ENCODE measurements at regions not wholly inside any gene's neighbourhood (a gene's known extent, or its start where the extent isn't known, plus 50 kb on each side); places are given as distances from the start of the nearest gene placed in this dataset.
"Not testable (repeated sequence)": the region's sequence is repeated elsewhere in the genome, so short reads cannot be mapped to it uniquely, and the experiment has no call there.

DNA sequence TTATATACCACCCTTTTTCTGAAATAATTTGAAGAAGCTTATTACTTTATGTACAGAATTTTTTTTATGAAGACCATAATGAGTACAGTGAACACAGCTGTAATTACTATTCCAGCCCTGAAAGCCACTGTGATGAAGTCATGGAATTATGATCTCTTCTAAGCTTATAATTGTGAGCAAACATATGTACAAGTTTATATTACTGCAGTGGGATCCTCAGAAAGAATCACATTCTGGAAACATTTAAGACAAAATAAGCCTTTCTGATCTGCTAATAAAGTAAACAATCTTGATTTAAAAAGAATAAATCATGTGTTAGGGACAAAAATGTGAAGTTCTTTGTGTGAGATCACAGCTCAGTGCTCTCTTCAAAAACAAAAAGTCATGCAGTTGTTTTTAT, 560.4 kb downstream of the CD109 start:
- no peak overlapping the region for H3K27ac ChIP-seq
- TF ChIP-seq, protein P1, sequence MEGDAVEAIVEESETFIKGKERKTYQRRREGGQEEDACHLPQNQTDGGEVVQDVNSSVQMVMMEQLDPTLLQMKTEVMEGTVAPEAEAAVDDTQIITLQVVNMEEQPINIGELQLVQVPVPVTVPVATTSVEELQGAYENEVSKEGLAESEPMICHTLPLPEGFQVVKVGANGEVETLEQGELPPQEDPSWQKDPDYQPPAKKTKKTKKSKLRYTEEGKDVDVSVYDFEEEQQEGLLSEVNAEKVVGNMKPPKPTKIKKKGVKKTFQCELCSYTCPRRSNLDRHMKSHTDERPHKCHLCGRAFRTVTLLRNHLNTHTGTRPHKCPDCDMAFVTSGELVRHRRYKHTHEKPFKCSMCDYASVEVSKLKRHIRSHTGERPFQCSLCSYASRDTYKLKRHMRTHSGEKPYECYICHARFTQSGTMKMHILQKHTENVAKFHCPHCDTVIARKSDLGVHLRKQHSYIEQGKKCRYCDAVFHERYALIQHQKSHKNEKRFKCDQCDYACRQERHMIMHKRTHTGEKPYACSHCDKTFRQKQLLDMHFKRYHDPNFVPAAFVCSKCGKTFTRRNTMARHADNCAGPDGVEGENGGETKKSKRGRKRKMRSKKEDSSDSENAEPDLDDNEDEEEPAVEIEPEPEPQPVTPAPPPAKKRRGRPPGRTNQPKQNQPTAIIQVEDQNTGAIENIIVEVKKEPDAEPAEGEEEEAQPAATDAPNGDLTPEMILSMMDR (IDR thresholded peaks at IDR 0.05): no peak
- no peaks in the 10 kb centered on the region for H3K36me3 ChIP-seq
- H3K9me3 ChIP-seq: no peaks in the 10 kb centered on the region
- no peaks in the 10 kb centered on the region for H3K4me1 ChIP-seq
- H3K27me3 ChIP-seq: no peaks in the 10 kb centered on the region
- DNase-seq: no peak
- intact Hi-C loops (cut with DNase I): no loop called here
- no peak overlapping the region for H3K4me3 ChIP-seq

DNA sequence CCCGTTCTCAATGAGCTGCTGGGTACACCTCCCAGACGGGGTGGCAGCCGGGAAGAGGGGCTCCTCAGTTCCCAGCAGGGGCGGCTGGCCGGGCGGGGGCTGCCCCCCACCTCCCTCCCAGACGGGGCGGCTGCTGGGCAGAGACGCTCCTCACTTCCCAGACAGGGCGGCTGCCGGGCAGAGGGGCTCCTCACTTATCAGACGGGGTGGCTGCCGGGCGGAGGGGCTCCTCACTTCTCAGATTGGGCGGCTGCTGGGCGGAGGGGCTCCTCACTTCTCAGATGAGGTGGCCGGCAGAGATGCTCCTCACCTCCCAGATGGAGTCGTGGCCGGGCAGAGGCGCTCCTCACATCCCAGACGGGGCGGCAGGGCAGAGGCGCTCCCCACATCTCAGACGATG, 559.0 kb downstream of the CD109 start:
- H3K4me3 ChIP-seq; DNase-seq; intact Hi-C loops (cut with DNase I); H3K27me3 ChIP-seq; H3K4me1 ChIP-seq; H3K27ac ChIP-seq; H3K9me3 ChIP-seq; H3K36me3 ChIP-seq: not testable (repeated sequence)
- 100% methylated on average over 1 of the region's 24 CpGs; no CpG with 5 or more reads in 1 of the 2 donors for WGBS, 2 donors

DNA sequence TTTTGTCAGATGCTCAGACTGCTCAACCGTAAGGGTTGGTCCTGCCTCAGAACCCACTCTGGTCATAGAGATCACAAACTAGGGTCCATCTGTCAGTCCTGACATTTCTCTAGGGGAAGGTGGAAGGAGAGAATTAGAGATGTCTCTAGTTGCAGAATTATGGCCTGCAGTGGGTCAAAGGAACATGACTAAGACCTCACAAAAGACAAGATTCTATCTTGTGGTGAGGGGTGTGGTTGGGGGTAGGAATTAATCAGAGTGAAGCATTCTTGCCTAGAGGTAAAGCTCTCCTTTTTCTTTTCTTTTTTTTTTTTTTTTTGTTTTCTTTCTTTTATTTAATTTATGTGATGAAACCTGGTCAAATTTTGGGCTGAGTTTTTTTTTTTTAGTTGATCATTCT, 558.1 kb downstream of the CD109 start:
- H3K36me3 ChIP-seq; H3K4me1 ChIP-seq; H3K27me3 ChIP-seq; DNase-seq; H3K4me3 ChIP-seq; H3K27ac ChIP-seq; H3K9me3 ChIP-seq; intact Hi-C loops (cut with DNase I): not testable (repeated sequence)
- 80% methylated on average over 1 of the region's 1 CpG; no CpG with 5 or more reads in 1 of the 2 donors for WGBS, 2 donors

DNA sequence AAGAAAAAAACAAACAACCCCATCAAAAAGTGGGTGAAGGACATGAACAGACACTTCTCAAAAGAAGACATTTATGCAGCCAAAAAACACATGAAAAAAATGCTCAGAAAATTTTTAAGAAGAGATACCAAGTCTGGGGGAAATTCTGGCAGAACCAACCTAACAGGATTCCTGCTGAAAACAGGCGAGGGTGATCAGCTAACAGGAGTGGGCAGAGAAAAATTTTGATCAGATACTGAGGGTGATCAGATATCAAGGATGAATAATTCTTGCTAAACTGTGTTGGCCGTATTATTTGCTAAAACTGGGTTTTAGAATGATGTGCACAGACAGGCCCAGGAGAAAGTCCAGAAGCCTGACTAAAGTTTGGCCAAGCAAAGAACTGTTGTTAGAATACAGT, 557.3 kb downstream of the CD109 start:
- Histone ChIP-seq H3K9me3 (no peaks in the 10 kb centered on the region), H3K27ac (no peak overlapping the region), H3K36me3 (no peaks in the 10 kb centered on the region), H3K27me3 (no peaks in the 10 kb centered on the region), H3K4me3 (no peak overlapping the region), H3K4me1 (no peaks in the 10 kb centered on the region)
- 40 to 48% methylated on average over 1 to 2 of the region's 2 CpGs for WGBS, 2 donors
- intact Hi-C loops (cut with DNase I): no loop called here
- TF ChIP-seq, protein P1 (IDR thresholded peaks at IDR 0.05): no peak
- TF ChIP-seq POLR2A (IDR thresholded peaks at IDR 0.05): no peak
- no peak for DNase-seq

DNA sequence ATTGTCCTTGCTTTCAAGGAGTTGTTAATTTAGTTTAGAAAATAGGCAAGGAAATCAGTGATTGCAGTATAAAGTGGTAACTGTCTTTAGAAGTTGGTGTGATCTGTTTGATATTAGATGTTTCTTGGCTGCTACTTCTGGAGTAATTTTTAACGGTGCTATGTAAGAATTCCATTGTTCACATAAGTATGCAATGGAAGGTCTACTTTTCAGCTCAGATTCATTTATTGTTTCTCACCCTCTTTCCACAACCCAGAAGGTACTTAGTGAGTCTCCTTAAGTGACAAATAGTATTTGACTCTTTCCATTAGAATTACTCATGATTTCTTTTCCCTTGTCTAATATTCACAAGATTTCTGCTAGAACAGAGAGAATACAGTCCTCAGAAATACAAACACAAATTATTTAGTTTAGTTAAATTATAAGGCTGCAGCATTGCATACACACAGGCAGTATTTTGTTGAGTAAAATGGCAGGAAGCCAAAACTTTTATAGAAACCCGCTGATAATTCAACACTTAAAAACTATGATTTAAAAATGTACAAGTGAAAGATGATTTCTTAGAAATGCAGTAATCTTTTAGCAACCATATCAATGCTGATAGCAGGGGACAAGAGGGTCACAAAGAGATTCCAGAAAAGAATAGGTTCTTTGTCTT, 554.3 kb downstream of the CD109 start:
- no peaks in the 10 kb centered on the region for H3K4me1 ChIP-seq
- H3K36me3 ChIP-seq: no peaks in the 10 kb centered on the region
- WGBS, 2 donors: 31 to 34% methylated on average over 2 of the region's 2 CpGs
- H3K27me3 ChIP-seq: no peaks in the 10 kb centered on the region
- intact Hi-C loops (cut with DNase I): no loop called here
- no peak for TF ChIP-seq POLR2A (IDR thresholded peaks at IDR 0.05)
- TF ChIP-seq, protein P1 (IDR thresholded peaks at IDR 0.05): no peak
- DNase-seq: no peak
- H3K27ac ChIP-seq: no peak overlapping the region
- no peaks in the 10 kb centered on the region for H3K9me3 ChIP-seq
- no peak overlapping the region for H3K4me3 ChIP-seq

DNA sequence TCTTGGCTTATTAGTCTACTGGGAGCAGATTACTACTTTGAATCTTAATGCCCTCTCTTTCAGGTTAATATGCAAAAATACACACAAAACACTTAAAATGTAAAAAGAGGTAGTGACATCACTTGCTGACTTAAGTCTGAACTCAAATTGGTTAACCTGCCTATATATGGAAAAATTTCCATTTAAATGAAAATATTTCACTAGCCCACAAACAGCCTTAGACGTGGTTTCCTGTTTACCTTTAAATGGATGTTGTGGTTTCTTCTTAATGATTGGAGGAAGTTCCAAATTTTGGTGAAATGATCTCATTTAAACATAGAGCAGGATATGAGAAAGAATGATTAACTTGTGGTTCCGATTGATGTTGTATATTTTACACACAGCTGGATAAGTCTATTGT, 553.7 kb downstream of the CD109 start:
- 39 to 45% methylated on average over 2 of the region's 2 CpGs for WGBS, 2 donors
- DNase-seq: no peak

More for the DNA sequence above, 553.7 kb downstream of the CD109 start:
- H3K36me3 ChIP-seq: no peaks in the 10 kb centered on the region
- no peaks in the 10 kb centered on the region for H3K27me3 ChIP-seq
- H3K9me3 ChIP-seq: no peaks in the 10 kb centered on the region
- no peak for TF ChIP-seq POLR2A (IDR thresholded peaks at IDR 0.05)
- TF ChIP-seq, protein P1 (IDR thresholded peaks at IDR 0.05): no peak
- intact Hi-C loops (cut with DNase I): no loop called here
- H3K4me1 ChIP-seq: no peaks in the 10 kb centered on the region
- H3K4me3 ChIP-seq: no peak overlapping the region
- no peak overlapping the region for H3K27ac ChIP-seq
